HepG2 (cell line): ENCODE measurements at regions not wholly inside any gene's neighbourhood (a gene's known extent, or its start where the extent isn't known, plus 50 kb on each side); places are given as distances from the start of the nearest gene placed in this dataset.

ENCODE experiments used
- CEBPB ChIP-seq: IDR thresholded peaks from 2 replicates; pipeline ENCODE4 v1.6.1; 2011; ENCODE audit warnings: low read depth, low read length, improper control_type of control experiment, borderline replicate concordance
- JUND ChIP-seq: sonication (generic); formaldehyde crosslinking; IDR thresholded peaks from 2 replicates; pipeline ENCODE4 v1.8.0; 2022; ENCODE audit warnings: mild to moderate bottlenecking, missing genetic modification reagents
- NPAS2 ChIP-seq: sonication (generic); formaldehyde crosslinking; IDR thresholded peaks from 2 replicates; pipeline ENCODE4 v1.8.0; 2022; ENCODE audit warnings: mild to moderate bottlenecking, missing genetic modification reagents, borderline replicate concordance
- RAD21 ChIP-seq: fragments of 450-650 bp; formaldehyde crosslinking; IDR thresholded peaks from 2 replicates; pipeline ENCODE4 v1.5.0; 2020; ENCODE audit warnings: mild to moderate bottlenecking
- STAT5B ChIP-seq: sonication (generic); formaldehyde crosslinking; IDR thresholded peaks from 2 replicates; pipeline ENCODE4 v1.4.0; 2020; ENCODE audit warnings: missing genetic modification reagents
- U2AF2 ChIP-seq: fragments of 200-400 bp; formaldehyde crosslinking; IDR thresholded peaks from 2 replicates; pipeline ENCODE4 v1.6.1; 2017; ENCODE audit warnings: low read depth, mild to moderate bottlenecking, low read length
- ZBTB7A ChIP-seq: sonication (generic); formaldehyde crosslinking; IDR thresholded peaks from 2 replicates; pipeline ENCODE4 v1.8.0; 2022; ENCODE audit warnings: mild to moderate bottlenecking, missing genetic modification reagents
- TF ChIP-seq, protein P1 (sequence below): sonication (generic); formaldehyde crosslinking; IDR thresholded peaks from 2 replicates; pipeline ENCODE4 v1.4.0; 2020; ENCODE audit warnings: mild to moderate bottlenecking, low read depth, missing genetic modification reagents
- TF ChIP-seq, protein P2 (sequence below): sonication (generic); formaldehyde crosslinking; IDR thresholded peaks from 2 replicates; pipeline ENCODE4 v1.5.0; 2020; ENCODE audit warnings: missing genetic modification reagents
- TF ChIP-seq, protein P3 (sequence below): sonication (generic); formaldehyde crosslinking; IDR thresholded peaks from 2 replicates; pipeline ENCODE4 v1.5.0; 2020; ENCODE audit warnings: mild to moderate bottlenecking, missing genetic modification reagents, moderate library complexity
- TF ChIP-seq, protein P4 (sequence below): IDR thresholded peaks from 2 replicates; pipeline ENCODE4 v1.4.0; 2020; ENCODE audit warnings: mild to moderate bottlenecking, missing genetic modification reagents
- TF ChIP-seq, protein P5 (sequence below): sonication (generic); formaldehyde crosslinking; IDR thresholded peaks from 2 replicates; pipeline ENCODE4 v1.5.0; 2020; ENCODE audit warnings: missing genetic modification reagents

DNA sequence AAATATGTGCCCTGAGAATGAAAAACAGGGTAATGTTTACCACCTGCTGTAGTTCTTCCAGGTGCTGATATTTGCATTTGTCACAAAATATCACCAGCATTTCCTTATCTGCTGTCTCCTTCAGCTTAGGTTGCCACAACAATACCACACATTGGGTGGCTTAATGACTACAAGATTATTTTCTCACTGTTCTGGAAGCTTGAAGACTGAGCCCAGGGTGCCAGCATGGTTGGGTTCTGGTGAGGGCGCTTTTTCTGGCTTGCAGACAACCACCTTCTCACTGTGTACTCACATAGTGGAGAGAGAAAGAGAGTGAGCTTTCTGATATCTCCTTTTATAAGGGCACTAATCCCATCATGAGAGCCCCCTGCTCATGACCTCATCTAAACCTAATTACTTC is 407.5 kb upstream of the RGPD4 start:
- TF ChIP-seq NPAS2 (no peak), STAT5B (no peak), RAD21 (CRISPR knock-in tag) (no peak), JUND (CRISPR knock-in tag) (no peak), U2AF2 (no peak), ZBTB7A (CRISPR knock-in tag) (no peak), CEBPB (no peak)
- TF ChIP-seq, protein P1, sequence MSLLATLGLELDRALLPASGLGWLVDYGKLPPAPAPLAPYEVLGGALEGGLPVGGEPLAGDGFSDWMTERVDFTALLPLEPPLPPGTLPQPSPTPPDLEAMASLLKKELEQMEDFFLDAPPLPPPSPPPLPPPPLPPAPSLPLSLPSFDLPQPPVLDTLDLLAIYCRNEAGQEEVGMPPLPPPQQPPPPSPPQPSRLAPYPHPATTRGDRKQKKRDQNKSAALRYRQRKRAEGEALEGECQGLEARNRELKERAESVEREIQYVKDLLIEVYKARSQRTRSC (CRISPR knock-in tag): no peak
- TF ChIP-seq, protein P2, sequence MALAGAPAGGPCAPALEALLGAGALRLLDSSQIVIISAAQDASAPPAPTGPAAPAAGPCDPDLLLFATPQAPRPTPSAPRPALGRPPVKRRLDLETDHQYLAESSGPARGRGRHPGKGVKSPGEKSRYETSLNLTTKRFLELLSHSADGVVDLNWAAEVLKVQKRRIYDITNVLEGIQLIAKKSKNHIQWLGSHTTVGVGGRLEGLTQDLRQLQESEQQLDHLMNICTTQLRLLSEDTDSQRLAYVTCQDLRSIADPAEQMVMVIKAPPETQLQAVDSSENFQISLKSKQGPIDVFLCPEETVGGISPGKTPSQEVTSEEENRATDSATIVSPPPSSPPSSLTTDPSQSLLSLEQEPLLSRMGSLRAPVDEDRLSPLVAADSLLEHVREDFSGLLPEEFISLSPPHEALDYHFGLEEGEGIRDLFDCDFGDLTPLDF (CRISPR knock-in tag): no peak
- TF ChIP-seq, protein P3, sequence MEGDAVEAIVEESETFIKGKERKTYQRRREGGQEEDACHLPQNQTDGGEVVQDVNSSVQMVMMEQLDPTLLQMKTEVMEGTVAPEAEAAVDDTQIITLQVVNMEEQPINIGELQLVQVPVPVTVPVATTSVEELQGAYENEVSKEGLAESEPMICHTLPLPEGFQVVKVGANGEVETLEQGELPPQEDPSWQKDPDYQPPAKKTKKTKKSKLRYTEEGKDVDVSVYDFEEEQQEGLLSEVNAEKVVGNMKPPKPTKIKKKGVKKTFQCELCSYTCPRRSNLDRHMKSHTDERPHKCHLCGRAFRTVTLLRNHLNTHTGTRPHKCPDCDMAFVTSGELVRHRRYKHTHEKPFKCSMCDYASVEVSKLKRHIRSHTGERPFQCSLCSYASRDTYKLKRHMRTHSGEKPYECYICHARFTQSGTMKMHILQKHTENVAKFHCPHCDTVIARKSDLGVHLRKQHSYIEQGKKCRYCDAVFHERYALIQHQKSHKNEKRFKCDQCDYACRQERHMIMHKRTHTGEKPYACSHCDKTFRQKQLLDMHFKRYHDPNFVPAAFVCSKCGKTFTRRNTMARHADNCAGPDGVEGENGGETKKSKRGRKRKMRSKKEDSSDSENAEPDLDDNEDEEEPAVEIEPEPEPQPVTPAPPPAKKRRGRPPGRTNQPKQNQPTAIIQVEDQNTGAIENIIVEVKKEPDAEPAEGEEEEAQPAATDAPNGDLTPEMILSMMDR: no peak
- TF ChIP-seq, protein P4, sequence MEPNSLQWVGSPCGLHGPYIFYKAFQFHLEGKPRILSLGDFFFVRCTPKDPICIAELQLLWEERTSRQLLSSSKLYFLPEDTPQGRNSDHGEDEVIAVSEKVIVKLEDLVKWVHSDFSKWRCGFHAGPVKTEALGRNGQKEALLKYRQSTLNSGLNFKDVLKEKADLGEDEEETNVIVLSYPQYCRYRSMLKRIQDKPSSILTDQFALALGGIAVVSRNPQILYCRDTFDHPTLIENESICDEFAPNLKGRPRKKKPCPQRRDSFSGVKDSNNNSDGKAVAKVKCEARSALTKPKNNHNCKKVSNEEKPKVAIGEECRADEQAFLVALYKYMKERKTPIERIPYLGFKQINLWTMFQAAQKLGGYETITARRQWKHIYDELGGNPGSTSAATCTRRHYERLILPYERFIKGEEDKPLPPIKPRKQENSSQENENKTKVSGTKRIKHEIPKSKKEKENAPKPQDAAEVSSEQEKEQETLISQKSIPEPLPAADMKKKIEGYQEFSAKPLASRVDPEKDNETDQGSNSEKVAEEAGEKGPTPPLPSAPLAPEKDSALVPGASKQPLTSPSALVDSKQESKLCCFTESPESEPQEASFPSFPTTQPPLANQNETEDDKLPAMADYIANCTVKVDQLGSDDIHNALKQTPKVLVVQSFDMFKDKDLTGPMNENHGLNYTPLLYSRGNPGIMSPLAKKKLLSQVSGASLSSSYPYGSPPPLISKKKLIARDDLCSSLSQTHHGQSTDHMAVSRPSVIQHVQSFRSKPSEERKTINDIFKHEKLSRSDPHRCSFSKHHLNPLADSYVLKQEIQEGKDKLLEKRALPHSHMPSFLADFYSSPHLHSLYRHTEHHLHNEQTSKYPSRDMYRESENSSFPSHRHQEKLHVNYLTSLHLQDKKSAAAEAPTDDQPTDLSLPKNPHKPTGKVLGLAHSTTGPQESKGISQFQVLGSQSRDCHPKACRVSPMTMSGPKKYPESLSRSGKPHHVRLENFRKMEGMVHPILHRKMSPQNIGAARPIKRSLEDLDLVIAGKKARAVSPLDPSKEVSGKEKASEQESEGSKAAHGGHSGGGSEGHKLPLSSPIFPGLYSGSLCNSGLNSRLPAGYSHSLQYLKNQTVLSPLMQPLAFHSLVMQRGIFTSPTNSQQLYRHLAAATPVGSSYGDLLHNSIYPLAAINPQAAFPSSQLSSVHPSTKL: no peak
- TF ChIP-seq, protein P5, sequence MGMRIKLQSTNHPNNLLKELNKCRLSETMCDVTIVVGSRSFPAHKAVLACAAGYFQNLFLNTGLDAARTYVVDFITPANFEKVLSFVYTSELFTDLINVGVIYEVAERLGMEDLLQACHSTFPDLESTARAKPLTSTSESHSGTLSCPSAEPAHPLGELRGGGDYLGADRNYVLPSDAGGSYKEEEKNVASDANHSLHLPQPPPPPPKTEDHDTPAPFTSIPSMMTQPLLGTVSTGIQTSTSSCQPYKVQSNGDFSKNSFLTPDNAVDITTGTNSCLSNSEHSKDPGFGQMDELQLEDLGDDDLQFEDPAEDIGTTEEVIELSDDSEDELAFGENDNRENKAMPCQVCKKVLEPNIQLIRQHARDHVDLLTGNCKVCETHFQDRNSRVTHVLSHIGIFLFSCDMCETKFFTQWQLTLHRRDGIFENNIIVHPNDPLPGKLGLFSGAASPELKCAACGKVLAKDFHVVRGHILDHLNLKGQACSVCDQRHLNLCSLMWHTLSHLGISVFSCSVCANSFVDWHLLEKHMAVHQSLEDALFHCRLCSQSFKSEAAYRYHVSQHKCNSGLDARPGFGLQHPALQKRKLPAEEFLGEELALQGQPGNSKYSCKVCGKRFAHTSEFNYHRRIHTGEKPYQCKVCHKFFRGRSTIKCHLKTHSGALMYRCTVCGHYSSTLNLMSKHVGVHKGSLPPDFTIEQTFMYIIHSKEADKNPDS (CRISPR knock-in tag): no peak
